Uterus (tissue), 2 donors: ENCODE measurements at regions not wholly inside any gene's neighbourhood (a gene's known extent, or its start where the extent isn't known, plus 50 kb on each side); places are given as distances from the start of the nearest gene placed in this dataset.

ENCODE experiments used
- CTCF ChIP-seq, 4 experiments: fragments of 200-600 bp in 2 of 4; fragments of 450-650 bp in 2 of 4; sonication (generic) in 2 of 4; IDR thresholded peaks; one replicate each; pipeline ENCODE4 v1.5.1; 2016 to 2019; ENCODE audit warnings: antibody characterized with exemption in 4 of 4, mild to moderate bottlenecking in 2 of 4, moderate library complexity in 1 of 4
- POLR2A ChIP-seq, 2 donors: fragments of 450-650 bp; IDR thresholded peaks; one replicate each; pipeline ENCODE4 v1.6.1; 2016; ENCODE audit warnings: antibody characterized with exemption in 2 of 2, mild to moderate bottlenecking in 1 of 2, moderate library complexity in 1 of 2

GRCh38 chrX:137178392-137178791 is 144.6 kb upstream of the GPR101 start:
- TF ChIP-seq CTCF (IDR thresholded peaks at IDR 0.05), result no peak
- no peak for TF ChIP-seq POLR2A (IDR thresholded peaks at IDR 0.05)
